Parathyroid adenoma (tissue), 2 donors: ENCODE measurements at regions not wholly inside any gene's neighbourhood (a gene's known extent, or its start where the extent isn't known, plus 50 kb on each side); places are given as distances from the start of the nearest gene placed in this dataset.
"Not testable (repeated sequence)": the region's sequence is repeated elsewhere in the genome, so short reads cannot be mapped to it uniquely, and the experiment has no call there.

Experiments used
- H2AFZ ChIP-seq: fragments of 300-600 bp; sonication (generic); one replicate; pipeline ENCODE4 v1.7.0; 2017; ENCODE audit warnings: antibody characterized with exemption, mild to moderate bottlenecking
- H3K27ac ChIP-seq: fragments of 300-600 bp; sonication (generic); one replicate; pipeline ENCODE4 v1.7.0; 2017
- H3K27me3 ChIP-seq: fragments of 300-600 bp; sonication (generic); one replicate; pipeline ENCODE4 v1.7.0; 2017; ENCODE audit warnings: low read length; ENCODE audit not compliant: control insufficient read depth, insufficient read depth
- H3K36me3 ChIP-seq: fragments of 300-600 bp; sonication (generic); one replicate; pipeline ENCODE4 v1.7.0; 2017; ENCODE audit warnings: low read length; ENCODE audit not compliant: control insufficient read depth, insufficient read depth
- H3K4me1 ChIP-seq: fragments of 300-600 bp; sonication (generic); one replicate; pipeline ENCODE4 v1.7.0; 2017; ENCODE audit warnings: control low read depth
- H3K4me2 ChIP-seq: fragments of 300-600 bp; sonication (generic); one replicate; pipeline ENCODE4 v1.7.0; 2017; ENCODE audit warnings: low read length
- H3K4me3 ChIP-seq: fragments of 300-600 bp; sonication (generic); one replicate; pipeline ENCODE4 v1.7.0; 2017; ENCODE audit warnings: low read depth, low read length
- H3K79me2 ChIP-seq: fragments of 300-600 bp; sonication (generic); one replicate; pipeline ENCODE4 v1.7.0; 2017; ENCODE audit warnings: control low read depth
- H3K9ac ChIP-seq: fragments of 300-600 bp; sonication (generic); one replicate; pipeline ENCODE4 v1.7.0; 2017; ENCODE audit warnings: mild to moderate bottlenecking
- H3K9me3 ChIP-seq: fragments of 300-600 bp; sonication (generic); one replicate; pipeline ENCODE4 v1.7.0; 2017; ENCODE audit warnings: low read length; ENCODE audit not compliant: control insufficient read depth
- CTCF ChIP-seq: fragments of 300-600 bp; sonication (generic); IDR thresholded peaks from one replicate; pipeline ENCODE4 v1.7.0; 2017; ENCODE audit warnings: antibody characterized with exemption, mild to moderate bottlenecking
- donor health status: primary hyperparathyroidism.

GRCh38 chr9:113738496-113738892 lies 137.6 kb upstream of the ZNF618 start:
- Histone ChIP-seq H3K27me3 (no peaks in the 10 kb centered on the region), H3K4me2 (no peak overlapping the region), H3K9ac (no peak overlapping the region), H2AFZ (no peak overlapping the region), H3K4me1 (no peaks in the 10 kb centered on the region), H3K79me2 (no peaks in the 10 kb centered on the region), H3K27ac (no peak overlapping the region), H3K36me3 (no peaks in the 10 kb centered on the region), H3K4me3 (no peak overlapping the region), H3K9me3 (no peaks in the 10 kb centered on the region)
- TF ChIP-seq CTCF, result no peak

- TF ChIP-seq CTCF, result no peak
- Histone ChIP-seq H3K9me3 (no peaks in the 10 kb centered on the region), H3K36me3 (no peaks in the 10 kb centered on the region), H3K27ac (no peak overlapping the region), H3K79me2 (no peaks in the 10 kb centered on the region), H3K4me1 (no peaks in the 10 kb centered on the region), H2AFZ (no peak overlapping the region), H3K9ac (no peak overlapping the region), H3K27me3 (no peaks in the 10 kb centered on the region), H3K4me2 (no peak overlapping the region), H3K4me3 (no peak overlapping the region)
Observed at GRCh38 chr9:113738893-113739604, 137.1 kb upstream of the ZNF618 start.

- not testable (repeated sequence) for H3K79me2 ChIP-seq, H3K4me2 ChIP-seq, H2AFZ ChIP-seq, H3K36me3 ChIP-seq, H3K4me3 ChIP-seq, H3K27me3 ChIP-seq, H3K4me1 ChIP-seq, H3K27ac ChIP-seq, H3K9ac ChIP-seq, H3K9me3 ChIP-seq
Observed at GRCh38 chr9:113739605-113740507, 136.3 kb upstream of the ZNF618 start.

- not testable (repeated sequence) for H3K36me3 ChIP-seq, H3K4me2 ChIP-seq, H3K4me3 ChIP-seq, H2AFZ ChIP-seq, H3K27ac ChIP-seq, H3K9ac ChIP-seq, H3K79me2 ChIP-seq, H3K9me3 ChIP-seq, H3K27me3 ChIP-seq, H3K4me1 ChIP-seq
Observed at GRCh38 chr9:113740508-113741500, 135.3 kb upstream of the ZNF618 start.

- H3K79me2 ChIP-seq, result no peaks in the 10 kb centered on the region
- H3K9me3 ChIP-seq, result no peaks in the 10 kb centered on the region
- no peaks in the 10 kb centered on the region for H3K4me1 ChIP-seq
- TF ChIP-seq CTCF, result no peak
- H3K4me3 ChIP-seq, result no peak overlapping the region
- no peak overlapping the region for H3K4me2 ChIP-seq
- no peak overlapping the region for H3K9ac ChIP-seq
- no peak overlapping the region for H3K27ac ChIP-seq
- H2AFZ ChIP-seq, result no peak overlapping the region
- no peaks in the 10 kb centered on the region for H3K27me3 ChIP-seq
- H3K36me3 ChIP-seq, result no peaks in the 10 kb centered on the region
Observed at GRCh38 chr9:113741886-113742854, 133.9 kb upstream of the ZNF618 start.
